Peyer's patch (tissue), 4 donors: ENCODE measurements at regions not wholly inside any gene's neighbourhood (a gene's known extent, or its start where the extent isn't known, plus 50 kb on each side); places are given as distances from the start of the nearest gene placed in this dataset.

Experiments used
- CTCF ChIP-seq, 6 experiments: fragments of 450-650 bp in 4 of 6; fragments of 200-600 bp in 2 of 6; sonication (generic) in 1 of 6; IDR thresholded peaks; one replicate each; pipeline ENCODE4 v1.5.1; 2017 to 2019; ENCODE audit warnings: antibody characterized with exemption in 6 of 6, mild to moderate bottlenecking in 3 of 6, moderate library complexity in 1 of 6
- POLR2A ChIP-seq, 2 donors: fragments of 450-650 bp; IDR thresholded peaks; one replicate each; pipeline ENCODE4 v1.5.1; 2017; ENCODE audit warnings: antibody characterized with exemption in 2 of 2, mild to moderate bottlenecking in 2 of 2, moderate library complexity in 2 of 2

GRCh38 chr19:28074773-28075172 is 1138.2 kb downstream of the UQCRFS1 start:
- TF ChIP-seq CTCF (IDR thresholded peaks at IDR 0.05) (no peak), POLR2A (IDR thresholded peaks at IDR 0.05) (no peak)
